GM12864 (cell line): ENCODE measurements at regions not wholly inside any gene's neighbourhood (a gene's known extent, or its start where the extent isn't known, plus 50 kb on each side); places are given as distances from the start of the nearest gene placed in this dataset.

ENCODE experiments used
- DNase-seq: peaks from one replicate; pipeline ENCODE4 v3.0.0-alpha.2; 2011; ENCODE audit warnings: low read depth
- H3K4me3 ChIP-seq: 2 replicates; pipeline ENCODE4 v1.5.1; 2011; ENCODE audit warnings: mild to moderate bottlenecking, low read depth, low read length, control low read depth
- CTCF ChIP-seq: IDR thresholded peaks from 2 replicates; pipeline ENCODE4 v1.5.1; 2011; ENCODE audit warnings: low read depth, mild to moderate bottlenecking, moderate library complexity, low read length, control low read depth, inconsistent platforms; ENCODE audit errors: missing control alignments

- H3K4me3 ChIP-seq = no peak overlapping the region
- TF ChIP-seq CTCF = no peak
- DNase-seq = no peak
Measured at GRCh38 chr12:67056329-67056728, 212.8 kb upstream of the CAND1 start.

GRCh38 chr12:67057072-67057471, 212.1 kb upstream of the CAND1 start:
- TF ChIP-seq CTCF = no peak
- no peak overlapping the region for H3K4me3 ChIP-seq
- no peak for DNase-seq

GRCh38 chr12:67062193-67062592, 207.0 kb upstream of the CAND1 start:
- H3K4me3 ChIP-seq = no peak overlapping the region
- TF ChIP-seq CTCF = no peak
- DNase-seq = no peak

GRCh38 chr12:67067453-67068203, 201.5 kb upstream of the CAND1 start:
- TF ChIP-seq CTCF = no peak
- no peak for DNase-seq
- no peak overlapping the region for H3K4me3 ChIP-seq

GRCh38 chr12:67068204-67068731, 200.9 kb upstream of the CAND1 start:
- no peak for DNase-seq
- no peak overlapping the region for H3K4me3 ChIP-seq

GRCh38 chr12:67068761-67069450, 200.3 kb upstream of the CAND1 start:
- DNase-seq = no peak
- TF ChIP-seq CTCF = no peak
- H3K4me3 ChIP-seq = peak overlapping the region; percentile 47

More at GRCh38 chr12:67068204-67068731, 200.9 kb upstream of the CAND1 start:
- TF ChIP-seq CTCF = no peak
